AG10803 (cell line): ENCODE measurements at regions not wholly inside any gene's neighbourhood (a gene's known extent, or its start where the extent isn't known, plus 50 kb on each side); places are given as distances from the start of the nearest gene placed in this dataset.

ENCODE experiments used
- DNase-seq: peaks from one replicate; pipeline ENCODE4 v3.0.0; 2010; ENCODE audit warnings: low read depth
- H3K4me3 ChIP-seq: 2 replicates; pipeline ENCODE4 v1.5.1; 2011; ENCODE audit warnings: mild to moderate bottlenecking, low read length, control low read depth
- CTCF ChIP-seq: conservative IDR thresholded peaks from 2 replicates; pipeline ENCODE4 v1.5.1; 2011; ENCODE audit warnings: mild to moderate bottlenecking, low read length, control low read depth, inconsistent platforms

GRCh38 chr7:19853261-19853832 is 79.9 kb upstream of the TMEM196 start:
- no peak for TF ChIP-seq CTCF
- no peak overlapping the region for H3K4me3 ChIP-seq
- DNase-seq: no peak

GRCh38 chr7:19852192-19852591 is 78.8 kb upstream of the TMEM196 start:
- no peak for TF ChIP-seq CTCF
- no peak for DNase-seq
- H3K4me3 ChIP-seq: no peak overlapping the region

GRCh38 chr7:19851504-19851903 is 78.1 kb upstream of the TMEM196 start:
- no peak overlapping the region for H3K4me3 ChIP-seq
- no peak for DNase-seq
- TF ChIP-seq CTCF: no peak

GRCh38 chr7:19834566-19834965 is 61.1 kb upstream of the TMEM196 start:
- DNase-seq: no peak
- no peak overlapping the region for H3K4me3 ChIP-seq
- no peak for TF ChIP-seq CTCF

GRCh38 chr7:19830604-19831003 is 57.2 kb upstream of the TMEM196 start:
- DNase-seq: no peak
- TF ChIP-seq CTCF: no peak
- H3K4me3 ChIP-seq: no peak overlapping the region
